T follicular helper cell (primary cell): ENCODE measurements at regions not wholly inside any gene's neighbourhood (a gene's known extent, or its start where the extent isn't known, plus 50 kb on each side); places are given as distances from the start of the nearest gene placed in this dataset.
"Not testable (repeated sequence)": the region's sequence is repeated elsewhere in the genome, so short reads cannot be mapped to it uniquely, and the experiment has no call there.

Source experiments
- DNase-seq: peaks from one replicate; pipeline ENCODE4 v3.0.0-alpha.2; 2020; ENCODE audit warnings: low read depth

DNA sequence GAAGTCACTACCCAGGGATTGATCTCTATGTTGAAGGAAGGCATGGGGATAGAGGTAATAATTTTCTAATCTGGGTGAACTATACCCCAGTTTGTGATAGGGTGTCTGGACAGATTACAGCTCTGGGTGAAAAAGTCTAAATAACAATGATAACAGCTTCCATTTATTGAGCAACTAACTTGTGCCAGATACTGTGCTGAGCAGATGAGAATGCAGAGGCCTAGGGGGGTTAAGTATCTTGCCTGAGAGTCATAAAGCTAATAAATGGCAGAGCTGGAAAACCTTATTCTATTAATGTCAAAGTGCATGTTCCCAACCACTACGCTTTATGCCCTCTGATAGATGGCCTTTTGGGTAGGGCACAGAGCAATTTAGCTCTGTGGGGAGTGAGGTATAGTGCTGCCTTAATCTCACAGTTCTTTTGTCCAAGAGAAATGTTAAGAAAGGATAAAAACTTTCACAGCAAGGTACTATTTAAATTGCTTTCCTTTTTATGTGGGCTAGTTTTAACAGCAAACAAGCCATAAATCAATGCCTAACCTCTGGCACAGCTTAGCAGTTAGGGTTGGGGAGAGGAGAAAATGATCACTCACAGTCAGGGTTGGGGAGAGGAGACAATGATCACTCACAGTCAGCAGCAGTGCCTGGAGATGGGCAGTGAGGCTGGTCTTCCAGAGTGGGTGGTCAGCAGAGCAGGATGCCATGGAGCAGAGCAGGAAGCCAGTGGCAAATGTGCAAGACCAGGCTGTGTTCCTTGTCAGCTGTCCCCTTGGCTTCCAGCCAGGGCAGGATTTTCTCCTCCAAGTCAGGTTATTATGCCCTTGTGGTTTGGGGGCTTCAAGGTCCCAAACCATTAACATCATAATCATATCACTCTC is 187.0 kb downstream of the CARTPT start:
- no peak for DNase-seq

DNA sequence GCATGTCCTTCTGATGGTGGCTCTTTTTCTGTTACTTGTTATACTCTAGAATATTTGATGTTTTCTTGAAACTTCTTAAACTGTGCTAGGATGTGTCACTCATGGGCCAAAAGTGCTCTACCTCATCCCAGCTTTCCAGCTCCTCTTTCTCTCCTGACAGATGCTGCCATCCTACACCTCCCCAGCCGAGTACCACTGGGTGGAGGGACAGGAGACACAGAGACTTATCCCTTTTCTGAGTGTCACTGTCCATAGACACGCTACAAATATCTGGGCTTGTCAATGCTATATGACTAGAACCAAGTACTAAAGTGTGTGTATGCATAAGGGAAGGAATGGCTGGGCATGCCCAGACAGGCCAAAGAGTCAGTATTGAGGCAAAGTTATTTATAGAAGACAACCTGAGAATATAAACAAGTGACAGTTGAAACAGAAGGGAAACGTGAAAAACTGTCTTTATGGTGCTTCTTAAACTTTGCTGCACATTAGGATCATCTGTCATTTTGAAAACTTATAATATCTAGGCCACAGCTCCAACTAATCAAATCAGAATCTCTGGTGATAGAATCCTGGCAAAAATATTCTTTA is 188.0 kb downstream of the CARTPT start:
- no peak for DNase-seq

GRCh38 chr5:71907608-71908145 is 188.6 kb downstream of the CARTPT start:
- DNase-seq: no peak

- no peak for DNase-seq
Measured at GRCh38 chr5:71910741-71911140, 191.7 kb downstream of the CARTPT start.

DNA sequence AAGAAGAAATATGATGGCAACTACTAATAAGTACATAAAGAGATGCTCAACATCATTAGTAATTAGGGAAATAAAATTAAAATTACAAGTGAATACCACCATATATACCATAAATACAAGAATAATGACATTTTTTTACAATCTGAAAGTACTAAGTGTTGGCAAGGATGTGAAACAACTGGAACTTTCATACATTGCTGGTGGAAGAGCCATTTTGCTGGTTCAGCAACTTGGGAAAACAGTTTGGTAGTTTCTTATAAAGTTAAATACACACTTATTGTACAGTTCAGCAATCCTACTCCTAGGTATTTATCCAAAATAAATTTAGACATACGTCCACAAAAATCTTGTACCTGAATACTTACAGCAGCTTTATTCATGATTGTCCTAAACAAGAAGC is 192.9 kb downstream of the CARTPT start:
- DNase-seq: no peak

- no peak for DNase-seq
Measured at GRCh38 chr5:71914281-71914680, 193.0 kb upstream of the MAP1B start.

DNA sequence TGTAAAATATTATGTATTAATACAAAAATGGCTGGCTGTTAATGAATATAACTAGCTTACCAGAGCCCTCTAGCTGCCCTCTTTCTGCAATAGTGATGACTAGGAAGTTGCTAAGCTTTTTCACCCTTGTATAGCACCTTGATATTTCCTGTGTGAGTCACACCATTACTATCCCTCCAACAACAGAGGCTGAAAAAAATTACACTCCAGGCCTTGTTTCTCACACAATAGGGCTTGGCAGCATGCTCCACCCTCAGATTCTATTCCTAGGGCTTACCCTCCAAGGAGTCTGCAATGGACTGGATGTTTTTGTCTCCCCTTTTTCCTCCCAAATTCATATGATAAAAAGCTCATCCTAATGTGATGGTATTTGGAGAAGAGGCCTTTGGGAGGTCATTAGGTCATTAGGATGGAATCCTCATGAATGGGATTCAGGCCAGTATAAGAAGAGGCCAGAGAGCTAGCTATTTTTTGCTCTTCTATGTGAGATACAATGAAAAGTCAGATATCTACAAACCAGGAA is 184.6 kb upstream of the MAP1B start:
- DNase-seq: no peak

- no peak for DNase-seq
Measured at GRCh38 chr5:71923755-71924154, 183.5 kb upstream of the MAP1B start.

GRCh38 chr5:71924325-71924724 is 182.9 kb upstream of the MAP1B start:
- no peak for DNase-seq

DNA sequence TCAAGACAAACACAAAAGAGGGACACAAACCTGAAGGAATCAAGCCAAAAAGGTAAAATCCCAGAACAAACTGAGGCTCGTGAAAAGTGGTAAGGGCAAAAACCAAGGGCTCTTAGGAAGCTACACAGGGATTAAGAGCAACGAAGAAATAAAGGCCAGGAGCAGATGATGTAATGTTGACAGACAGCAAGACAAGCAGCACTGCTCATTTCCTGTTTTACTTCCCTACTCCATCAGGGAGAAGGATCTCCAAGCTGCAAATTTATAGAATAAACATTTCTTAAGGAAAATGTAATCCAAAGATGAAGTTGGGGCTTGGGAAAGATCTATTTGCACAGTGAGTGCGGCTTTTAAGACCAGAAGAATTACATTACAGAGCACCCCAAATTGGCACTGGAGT is 182.3 kb upstream of the MAP1B start:
- DNase-seq: no peak

DNA sequence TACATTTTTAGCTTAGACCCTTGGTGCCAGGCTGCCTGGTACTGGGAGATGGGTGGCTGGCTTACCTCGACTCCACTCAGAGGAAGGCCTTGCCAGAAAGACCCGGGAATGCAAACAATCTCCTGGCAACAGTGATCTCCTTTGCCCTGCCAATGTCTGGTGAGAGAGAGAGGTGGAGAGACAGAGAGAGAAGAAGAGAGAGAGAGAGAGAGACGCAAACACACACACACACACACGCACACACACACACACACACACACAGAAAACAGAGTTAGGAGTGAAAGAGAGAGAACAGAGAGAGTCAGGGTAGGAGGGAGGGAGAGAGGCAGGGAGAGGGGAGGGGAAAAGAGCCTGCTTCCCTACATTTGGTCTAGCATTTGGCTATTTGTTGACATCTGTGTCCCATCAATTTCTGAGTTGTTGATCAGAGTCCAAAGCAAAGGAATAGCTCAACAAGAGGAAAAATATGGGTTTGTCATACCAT is 181.6 kb upstream of the MAP1B start:
- no peak for DNase-seq

GRCh38 chr5:71929003-71929402 is 178.3 kb upstream of the MAP1B start:
- no peak for DNase-seq

GRCh38 chr5:71930554-71930953 is 176.7 kb upstream of the MAP1B start:
- not testable (repeated sequence) for DNase-seq

DNA sequence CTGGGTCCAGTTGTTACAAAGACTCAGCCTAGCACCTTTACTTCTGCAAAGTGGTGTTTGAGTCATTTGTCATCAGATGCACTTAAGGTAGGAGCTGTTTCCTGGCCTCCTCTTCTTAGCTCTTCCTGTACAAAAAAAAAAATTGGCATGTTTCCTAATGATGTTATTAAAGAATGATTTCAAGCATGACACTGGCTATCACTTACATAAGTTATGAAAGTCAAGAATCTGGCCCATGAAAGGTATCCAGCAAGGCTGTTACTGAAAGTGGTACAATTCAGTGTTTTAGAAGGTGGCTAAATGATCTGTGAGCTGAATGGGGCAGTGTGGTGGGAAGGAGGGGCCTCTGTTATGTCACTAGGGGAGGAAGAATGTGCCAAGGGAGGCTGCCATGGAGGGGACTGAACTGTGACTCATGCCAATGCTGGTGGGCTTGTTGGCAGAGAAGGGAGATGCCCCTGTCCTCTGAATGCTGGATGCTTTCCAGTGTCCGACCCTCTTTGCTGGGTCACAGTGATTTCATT is 175.1 kb upstream of the MAP1B start:
- DNase-seq: no peak

GRCh38 chr5:71932655-71933338 is 174.5 kb upstream of the MAP1B start:
- DNase-seq: no peak

GRCh38 chr5:71934322-71934721 is 173.0 kb upstream of the MAP1B start:
- DNase-seq: no peak

- DNase-seq: no peak
Measured at GRCh38 chr5:71937921-71938698, 169.2 kb upstream of the MAP1B start.

DNA sequence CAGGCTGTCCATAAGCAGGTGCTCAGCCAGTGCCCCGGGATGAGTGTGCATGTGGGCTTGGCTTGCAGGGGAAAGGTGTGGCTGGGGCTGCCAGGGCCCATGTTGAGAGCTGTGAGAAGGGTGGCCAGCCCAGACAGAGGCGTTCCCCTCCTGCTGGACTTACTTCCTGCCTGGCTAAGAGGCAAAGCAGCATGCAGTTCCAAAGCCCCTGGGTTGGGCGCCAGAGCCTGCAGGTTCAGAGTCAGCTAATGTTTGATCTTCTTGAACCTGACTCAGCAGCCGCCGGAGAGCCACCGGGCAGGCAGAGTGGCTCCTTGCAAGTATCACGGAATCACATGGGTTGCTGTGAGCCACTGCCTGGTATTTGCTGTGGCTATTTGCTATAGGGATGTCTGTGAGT is 168.4 kb upstream of the MAP1B start:
- DNase-seq: no peak

DNA sequence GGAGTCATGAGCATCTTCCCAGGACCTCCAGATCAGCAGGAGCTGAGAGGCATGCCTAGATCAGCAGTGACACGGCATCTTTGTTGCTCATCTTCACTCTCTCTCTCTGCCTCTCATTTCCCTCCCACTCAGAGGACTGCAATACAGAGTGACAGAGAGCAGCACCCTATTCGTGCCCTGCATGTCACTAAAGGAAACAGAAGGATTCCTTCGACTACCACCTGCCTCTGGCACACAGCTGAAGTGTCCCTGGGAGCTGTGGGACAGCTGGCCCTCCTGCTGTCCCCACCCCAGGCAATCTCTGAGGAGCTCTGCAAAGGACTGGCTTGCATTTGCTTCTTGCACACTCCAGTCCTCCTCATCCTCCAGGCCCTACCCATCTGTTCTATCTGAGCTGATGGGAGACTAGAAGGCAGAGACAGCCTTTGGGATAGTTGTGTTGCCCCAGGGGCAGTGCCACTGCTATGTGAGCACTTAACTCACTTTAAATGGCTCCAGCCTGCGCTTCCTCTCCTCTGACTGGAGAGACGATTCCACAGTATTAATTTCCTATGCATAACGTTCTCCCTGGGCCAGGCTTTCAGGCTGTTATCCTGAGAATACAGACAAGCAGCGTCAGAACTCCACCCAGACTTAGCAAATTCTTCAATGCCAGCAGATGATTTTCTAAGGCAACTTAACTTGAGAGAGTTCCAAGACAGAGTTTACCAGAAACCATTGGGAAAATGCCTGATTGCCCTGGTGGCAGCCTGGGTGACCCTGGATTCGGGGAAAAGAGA is 167.6 kb upstream of the MAP1B start:
- DNase-seq: no peak

DNA sequence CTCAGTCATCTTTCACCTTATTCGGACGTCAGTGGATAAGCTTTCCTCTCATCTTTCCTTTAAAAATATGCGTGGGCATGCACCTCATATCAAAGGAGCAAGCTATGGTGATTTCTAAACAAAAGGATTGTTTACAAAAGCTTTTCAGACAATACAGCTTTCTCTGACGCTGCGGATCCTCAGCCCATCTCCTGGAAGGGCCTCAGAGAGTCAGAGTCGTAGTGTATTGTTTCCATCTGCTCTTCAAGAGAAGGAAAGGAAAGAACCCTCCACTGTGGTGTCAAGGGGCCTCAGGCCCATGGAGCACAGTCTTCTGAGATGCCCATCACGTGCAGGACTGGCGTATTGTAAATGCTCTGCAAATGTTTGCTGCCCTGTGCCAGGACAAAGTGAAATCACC is 163.4 kb upstream of the MAP1B start:
- no peak for DNase-seq

GRCh38 chr5:71945436-71945835 is 161.8 kb upstream of the MAP1B start:
- DNase-seq: no peak
